ENCODE measurements at regions not wholly inside any gene's neighbourhood (a gene's known extent, or its start where the extent isn't known, plus 50 kb on each side); places are given as distances from the start of the nearest gene placed in this dataset.

DNA sequence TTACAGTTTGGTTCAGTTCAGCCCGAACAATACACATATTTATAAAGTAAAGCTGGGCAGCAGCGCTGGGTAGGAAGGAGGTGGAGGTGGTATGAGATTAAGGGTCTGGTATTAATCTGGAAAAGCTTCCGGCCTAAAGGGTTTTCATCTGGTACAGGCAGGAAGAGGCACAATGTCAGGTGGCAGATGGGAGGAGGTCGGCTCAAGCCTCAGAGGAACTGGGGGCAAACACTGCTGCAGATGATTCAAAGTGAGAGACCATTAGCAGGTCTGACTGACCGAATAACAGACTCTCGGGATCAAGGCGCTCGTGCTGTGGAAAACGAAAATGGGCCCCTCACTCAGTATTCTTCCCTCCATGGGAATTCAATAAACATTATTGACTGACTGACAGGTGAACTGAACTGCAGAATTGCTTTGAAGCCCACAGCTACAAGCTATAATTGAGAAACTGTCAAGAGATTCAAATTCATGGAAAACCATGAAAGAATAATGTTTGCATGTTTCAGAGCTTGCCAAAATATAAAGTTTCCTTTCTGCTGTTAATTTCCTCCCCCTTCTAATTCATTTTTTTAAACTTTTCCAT, 75.3 kb downstream of the TMEM167A start:
- TF ChIP-seq CTCF (IDR thresholded peaks at IDR 0.05) (no peak), POLR2A (IDR thresholded peaks at IDR 0.05) (no peak)

All from body of pancreas (tissue), 4 donors.